Mammary epithelial cell (primary cell): ENCODE measurements at regions not wholly inside any gene's neighbourhood (a gene's known extent, or its start where the extent isn't known, plus 50 kb on each side); places are given as distances from the start of the nearest gene placed in this dataset.

Experiments used
- EZH2 ChIP-seq: IDR thresholded peaks from 2 replicates; pipeline ENCODE4 v1.6.1; 2012; ENCODE audit warnings: low read length, inconsistent platforms, borderline replicate concordance
- TF ChIP-seq, protein P1 (sequence below), 2 donors: IDR thresholded peaks in 1 of 2; conservative IDR thresholded peaks in 1 of 2; 2 replicates each; pipeline ENCODE4 v1.5.1; 2011 to 2012; ENCODE audit warnings: inconsistent platforms in 2 of 2, low read length in 2 of 2, mild to moderate bottlenecking in 2 of 2, control low read depth in 1 of 2, low read depth in 1 of 2; ENCODE audit not compliant: insufficient read depth in 1 of 2; ENCODE audit errors: extremely low read depth in 1 of 2

- TF ChIP-seq, protein P1, sequence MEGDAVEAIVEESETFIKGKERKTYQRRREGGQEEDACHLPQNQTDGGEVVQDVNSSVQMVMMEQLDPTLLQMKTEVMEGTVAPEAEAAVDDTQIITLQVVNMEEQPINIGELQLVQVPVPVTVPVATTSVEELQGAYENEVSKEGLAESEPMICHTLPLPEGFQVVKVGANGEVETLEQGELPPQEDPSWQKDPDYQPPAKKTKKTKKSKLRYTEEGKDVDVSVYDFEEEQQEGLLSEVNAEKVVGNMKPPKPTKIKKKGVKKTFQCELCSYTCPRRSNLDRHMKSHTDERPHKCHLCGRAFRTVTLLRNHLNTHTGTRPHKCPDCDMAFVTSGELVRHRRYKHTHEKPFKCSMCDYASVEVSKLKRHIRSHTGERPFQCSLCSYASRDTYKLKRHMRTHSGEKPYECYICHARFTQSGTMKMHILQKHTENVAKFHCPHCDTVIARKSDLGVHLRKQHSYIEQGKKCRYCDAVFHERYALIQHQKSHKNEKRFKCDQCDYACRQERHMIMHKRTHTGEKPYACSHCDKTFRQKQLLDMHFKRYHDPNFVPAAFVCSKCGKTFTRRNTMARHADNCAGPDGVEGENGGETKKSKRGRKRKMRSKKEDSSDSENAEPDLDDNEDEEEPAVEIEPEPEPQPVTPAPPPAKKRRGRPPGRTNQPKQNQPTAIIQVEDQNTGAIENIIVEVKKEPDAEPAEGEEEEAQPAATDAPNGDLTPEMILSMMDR (conservative IDR thresholded peaks at IDR 0.05 in 1 of 2, IDR thresholded peaks at IDR 0.05 in 1 of 2; ENCODE audit: extremely low read depth in 1 of 2, insufficient read depth in 1 of 2, low read depth in 1 of 2, low read length in 2 of 2) = no peak
- no peak for TF ChIP-seq EZH2
These were observed 166.0 kb downstream of the KLHL28 start for GRCh38 chr14:44795725-44796124.
